ENCODE measurements at regions not wholly inside any gene's neighbourhood (a gene's known extent, or its start where the extent isn't known, plus 50 kb on each side); places are given as distances from the start of the nearest gene placed in this dataset.

DNA sequence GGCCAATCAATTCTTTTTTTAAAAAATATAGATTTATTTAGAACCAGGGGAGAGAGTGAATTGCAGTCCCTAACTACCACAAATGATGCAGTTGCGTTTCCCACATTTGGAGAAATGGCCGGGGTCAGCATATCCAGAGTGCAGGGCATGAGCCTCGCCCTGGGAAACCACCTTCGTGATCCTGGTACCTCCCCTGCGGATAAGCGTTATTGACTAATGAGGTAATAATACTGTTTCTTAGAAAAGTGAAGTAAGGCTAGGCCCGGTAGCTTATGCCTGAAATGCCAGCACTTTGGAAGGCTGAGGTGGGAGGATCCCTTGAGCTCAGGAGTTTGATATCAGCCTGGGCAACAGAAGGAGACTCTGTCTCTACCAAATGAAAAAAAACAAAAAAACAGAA lies 111.5 kb upstream of the SLC45A1 start:
- Histone ChIP-seq H3K9ac (ENCODE audit: low read length) (no peak overlapping the region), H3K9me2 (ENCODE audit: low read depth, low read length) (no peaks in the 10 kb centered on the region), H3K27me3 (ENCODE audit: insufficient read depth, low read length) (peaks cover 5% of the 10 kb centered on the region; the same call in 1 of the 2 replicates), H3K79me2 (ENCODE audit: insufficient read depth, low read length) (no peaks in the 10 kb centered on the region), H3K4me3 (ENCODE audit: low read depth, low read length, poor library complexity, severe bottlenecking) (no peak overlapping the region), H3K36me3 (ENCODE audit: insufficient read depth, low read length) (no peaks in the 10 kb centered on the region), H4K20me1 (ENCODE audit: insufficient read depth, low read length) (no peaks in the 10 kb centered on the region), H3K4me2 (ENCODE audit: low read length) (no peak overlapping the region), H3F3A (ENCODE audit: insufficient read depth, low read length) (no peaks in the 10 kb centered on the region), H3K27ac (ENCODE audit: low read depth, low read length, poor library complexity, severe bottlenecking) (no peak overlapping the region), H3K9me3 (ENCODE audit: low read length) (no peaks in the 10 kb centered on the region), H3K4me1 (ENCODE audit: insufficient read depth, low read length, severe bottlenecking) (no peaks in the 10 kb centered on the region), H2AFZ (ENCODE audit: low read length) (no peak overlapping the region)
- TF ChIP-seq, protein P1, sequence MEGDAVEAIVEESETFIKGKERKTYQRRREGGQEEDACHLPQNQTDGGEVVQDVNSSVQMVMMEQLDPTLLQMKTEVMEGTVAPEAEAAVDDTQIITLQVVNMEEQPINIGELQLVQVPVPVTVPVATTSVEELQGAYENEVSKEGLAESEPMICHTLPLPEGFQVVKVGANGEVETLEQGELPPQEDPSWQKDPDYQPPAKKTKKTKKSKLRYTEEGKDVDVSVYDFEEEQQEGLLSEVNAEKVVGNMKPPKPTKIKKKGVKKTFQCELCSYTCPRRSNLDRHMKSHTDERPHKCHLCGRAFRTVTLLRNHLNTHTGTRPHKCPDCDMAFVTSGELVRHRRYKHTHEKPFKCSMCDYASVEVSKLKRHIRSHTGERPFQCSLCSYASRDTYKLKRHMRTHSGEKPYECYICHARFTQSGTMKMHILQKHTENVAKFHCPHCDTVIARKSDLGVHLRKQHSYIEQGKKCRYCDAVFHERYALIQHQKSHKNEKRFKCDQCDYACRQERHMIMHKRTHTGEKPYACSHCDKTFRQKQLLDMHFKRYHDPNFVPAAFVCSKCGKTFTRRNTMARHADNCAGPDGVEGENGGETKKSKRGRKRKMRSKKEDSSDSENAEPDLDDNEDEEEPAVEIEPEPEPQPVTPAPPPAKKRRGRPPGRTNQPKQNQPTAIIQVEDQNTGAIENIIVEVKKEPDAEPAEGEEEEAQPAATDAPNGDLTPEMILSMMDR (IDR thresholded peaks at IDR 0.05; ENCODE audit: low read length): no peak
- TF ChIP-seq EZH2 (IDR thresholded peaks at IDR 0.05; ENCODE audit: borderline replicate concordance, low read length): no peak

GRCh38 chr1:8205771-8206170 lies 112.1 kb upstream of the SLC45A1 start:
- no peaks in the 10 kb centered on the region for H3K9me2 ChIP-seq (ENCODE audit: low read depth, low read length)
- no peaks in the 10 kb centered on the region for H3F3A ChIP-seq (ENCODE audit: insufficient read depth, low read length)
- H3K27me3 ChIP-seq (ENCODE audit: insufficient read depth, low read length): peaks cover 5% of the 10 kb centered on the region; the same call in 1 of the 2 replicates
- H4K20me1 ChIP-seq (ENCODE audit: insufficient read depth, low read length): no peaks in the 10 kb centered on the region
- no peak overlapping the region for H3K27ac ChIP-seq (ENCODE audit: low read depth, low read length, poor library complexity, severe bottlenecking)
- no peaks in the 10 kb centered on the region for H3K4me1 ChIP-seq (ENCODE audit: insufficient read depth, low read length, severe bottlenecking)
- H2AFZ ChIP-seq (ENCODE audit: low read length): no peak overlapping the region
- TF ChIP-seq, protein P1 (IDR thresholded peaks at IDR 0.05; ENCODE audit: low read length): no peak
- TF ChIP-seq EZH2 (IDR thresholded peaks at IDR 0.05; ENCODE audit: borderline replicate concordance, low read length): no peak
- no peak overlapping the region for H3K4me3 ChIP-seq (ENCODE audit: low read depth, low read length, poor library complexity, severe bottlenecking)
- H3K36me3 ChIP-seq (ENCODE audit: insufficient read depth, low read length): no peaks in the 10 kb centered on the region
- H3K79me2 ChIP-seq (ENCODE audit: insufficient read depth, low read length): no peaks in the 10 kb centered on the region
- no peak overlapping the region for H3K9ac ChIP-seq (ENCODE audit: low read length)
- H3K4me2 ChIP-seq (ENCODE audit: low read length): no peak overlapping the region
- no peaks in the 10 kb centered on the region for H3K9me3 ChIP-seq (ENCODE audit: low read length)

- no peaks in the 10 kb centered on the region for H3F3A ChIP-seq (ENCODE audit: insufficient read depth, low read length)
- no peak overlapping the region for H3K4me2 ChIP-seq (ENCODE audit: low read length)
Observed at GRCh38 chr1:8204826-8205225, 113.1 kb upstream of the SLC45A1 start.

More at GRCh38 chr1:8204826-8205225, 113.1 kb upstream of the SLC45A1 start:
- Histone ChIP-seq H4K20me1 (ENCODE audit: insufficient read depth, low read length) (no peaks in the 10 kb centered on the region), H3K79me2 (ENCODE audit: insufficient read depth, low read length) (no peaks in the 10 kb centered on the region), H3K4me3 (ENCODE audit: low read depth, low read length, poor library complexity, severe bottlenecking) (no peak overlapping the region), H2AFZ (ENCODE audit: low read length) (no peak overlapping the region), H3K4me1 (ENCODE audit: insufficient read depth, low read length, severe bottlenecking) (no peaks in the 10 kb centered on the region), H3K9ac (ENCODE audit: low read length) (no peak overlapping the region), H3K9me2 (ENCODE audit: low read depth, low read length) (no peaks in the 10 kb centered on the region), H3K36me3 (ENCODE audit: insufficient read depth, low read length) (no peaks in the 10 kb centered on the region), H3K9me3 (ENCODE audit: low read length) (no peaks in the 10 kb centered on the region), H3K27ac (ENCODE audit: low read depth, low read length, poor library complexity, severe bottlenecking) (no peak overlapping the region), H3K27me3 (ENCODE audit: insufficient read depth, low read length) (peaks cover 5% of the 10 kb centered on the region; the same call in 1 of the 2 replicates)
- TF ChIP-seq EZH2 (IDR thresholded peaks at IDR 0.05; ENCODE audit: borderline replicate concordance, low read length): no peak
- TF ChIP-seq, protein P1 (IDR thresholded peaks at IDR 0.05; ENCODE audit: low read length): no peak
